HG03095 (cell line): ENCODE measurements at regions not wholly inside any gene's neighbourhood (a gene's known extent, or its start where the extent isn't known, plus 50 kb on each side); places are given as distances from the start of the nearest gene placed in this dataset.
"Not testable (repeated sequence)": the region's sequence is repeated elsewhere in the genome, so short reads cannot be mapped to it uniquely, and the experiment has no call there.

Experiments used
- ATAC-seq: cut with Tn5 transposase; IDR thresholded peaks from one replicate; pipeline ENCODE4 v1.9.1; 2021; ENCODE audit warnings: moderate library complexity; ENCODE audit not compliant: unreplicated experiment

- no peak for ATAC-seq
Observed at GRCh38 chr4:53720776-53721175, 129.5 kb upstream of the LNX1 start.

GRCh38 chr4:53717064-53717549 lies 125.8 kb upstream of the LNX1 start:
- ATAC-seq = no peak

- no peak for ATAC-seq
Observed at GRCh38 chr4:53716471-53717063, 125.3 kb upstream of the LNX1 start.

- ATAC-seq = no peak
Observed at GRCh38 chr4:53716011-53716410, 124.7 kb upstream of the LNX1 start.

- ATAC-seq = no peak
Observed at GRCh38 chr4:53714236-53715140, 123.2 kb upstream of the LNX1 start.

GRCh38 chr4:53713767-53714166 lies 122.5 kb upstream of the LNX1 start:
- ATAC-seq = no peak

- ATAC-seq = no peak
Observed at GRCh38 chr4:53713296-53713695, 122.0 kb upstream of the LNX1 start.

- ATAC-seq = no peak
Observed at GRCh38 chr4:53712408-53713020, 121.2 kb upstream of the LNX1 start.

- no peak for ATAC-seq
Observed at GRCh38 chr4:53711926-53712325, 120.6 kb upstream of the LNX1 start.

- no peak for ATAC-seq
Observed at GRCh38 chr4:53709693-53710092, 118.4 kb upstream of the LNX1 start.

- no peak for ATAC-seq
Observed at GRCh38 chr4:53707491-53707890, 116.2 kb upstream of the LNX1 start.

- ATAC-seq = peak; percentile 25
Observed at GRCh38 chr4:53706422-53707032, 115.2 kb upstream of the LNX1 start.

GRCh38 chr4:53705972-53706371 lies 114.7 kb upstream of the LNX1 start:
- no peak for ATAC-seq

- no peak for ATAC-seq
Observed at GRCh38 chr4:53705151-53705764, 114.0 kb upstream of the LNX1 start.

- no peak for ATAC-seq
Observed at GRCh38 chr4:53704329-53704728, 113.0 kb upstream of the LNX1 start.

- no peak for ATAC-seq
Observed at GRCh38 chr4:53703267-53703655, 112.0 kb upstream of the LNX1 start.

- ATAC-seq = peak; percentile 76
Observed at GRCh38 chr4:53702334-53703266, 111.3 kb upstream of the LNX1 start.

- ATAC-seq = not testable (repeated sequence)
Observed at GRCh38 chr4:53701260-53701659, 110.0 kb upstream of the LNX1 start.

- not testable (repeated sequence) for ATAC-seq
Observed at GRCh38 chr4:53699310-53699709, 108.0 kb upstream of the LNX1 start.
